GF-D8 (cell line): ENCODE measurements at regions not wholly inside any gene's neighbourhood (a gene's known extent, or its start where the extent isn't known, plus 50 kb on each side); places are given as distances from the start of the nearest gene placed in this dataset.
"Not testable (repeated sequence)": the region's sequence is repeated elsewhere in the genome, so short reads cannot be mapped to it uniquely, and the experiment has no call there.

ENCODE experiments used
- DNase-seq: peaks from one replicate; lab custom pipeline; 2025; lab: John Stamatoyannopoulos, UW

DNA sequence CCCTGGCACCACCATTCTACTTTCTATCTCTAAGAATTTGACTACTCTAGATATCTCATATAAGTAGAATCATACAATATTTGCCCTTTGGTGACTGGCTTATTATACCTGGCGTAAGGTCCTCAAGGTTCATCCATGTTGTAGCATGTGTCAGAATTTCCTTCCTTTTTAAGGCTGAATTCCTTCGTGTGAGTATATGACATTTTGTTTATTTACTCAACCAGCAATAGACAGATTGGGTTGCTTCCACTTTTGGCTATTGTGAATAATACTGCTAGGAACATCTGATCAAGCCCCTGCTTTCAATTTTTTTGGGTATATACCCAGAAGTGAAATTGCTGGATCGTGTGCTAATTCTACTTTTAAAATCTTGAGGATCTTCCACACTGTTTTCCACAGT, 232.8 kb upstream of the MCHR2 start:
- DNase-seq: no peak

DNA sequence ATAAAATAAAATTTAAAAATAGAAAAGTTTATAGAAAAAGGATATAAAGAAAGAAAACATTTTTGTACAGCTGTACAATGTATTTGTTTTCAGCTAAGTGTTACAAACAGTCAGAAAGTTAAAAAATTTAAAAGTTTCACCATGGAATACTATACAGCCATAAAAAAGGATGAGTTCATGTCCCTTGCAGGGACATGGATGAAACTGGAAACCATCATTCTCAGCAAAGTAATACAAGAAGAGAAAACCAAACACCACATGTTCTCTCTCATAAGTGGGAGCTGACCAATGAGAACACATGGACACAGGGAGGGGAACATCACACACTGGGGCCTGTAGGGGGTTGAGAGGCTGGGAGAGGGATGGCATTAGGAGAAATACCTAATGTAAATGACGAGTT, 229.9 kb upstream of the MCHR2 start:
- DNase-seq: not testable (repeated sequence)

DNA sequence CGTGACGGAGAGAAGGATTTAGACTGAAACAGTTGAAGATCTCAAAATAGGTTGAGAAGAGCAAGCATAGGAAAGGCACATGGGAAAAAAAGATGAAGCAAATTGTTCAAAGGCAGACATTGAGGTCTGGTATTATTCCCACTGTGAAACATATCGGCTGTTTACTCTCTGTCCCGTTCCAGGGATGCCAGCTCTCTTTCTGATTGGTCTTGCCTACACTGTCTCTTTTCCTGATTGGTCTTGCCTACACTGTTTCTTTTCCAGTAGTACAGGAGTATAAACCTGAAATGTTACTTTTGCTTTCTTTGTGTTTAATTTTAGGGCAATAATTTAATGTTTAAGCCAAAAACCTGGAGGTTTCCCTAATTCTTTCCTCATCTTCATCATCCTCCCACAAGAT, 226.5 kb upstream of the MCHR2 start:
- no peak for DNase-seq

DNA sequence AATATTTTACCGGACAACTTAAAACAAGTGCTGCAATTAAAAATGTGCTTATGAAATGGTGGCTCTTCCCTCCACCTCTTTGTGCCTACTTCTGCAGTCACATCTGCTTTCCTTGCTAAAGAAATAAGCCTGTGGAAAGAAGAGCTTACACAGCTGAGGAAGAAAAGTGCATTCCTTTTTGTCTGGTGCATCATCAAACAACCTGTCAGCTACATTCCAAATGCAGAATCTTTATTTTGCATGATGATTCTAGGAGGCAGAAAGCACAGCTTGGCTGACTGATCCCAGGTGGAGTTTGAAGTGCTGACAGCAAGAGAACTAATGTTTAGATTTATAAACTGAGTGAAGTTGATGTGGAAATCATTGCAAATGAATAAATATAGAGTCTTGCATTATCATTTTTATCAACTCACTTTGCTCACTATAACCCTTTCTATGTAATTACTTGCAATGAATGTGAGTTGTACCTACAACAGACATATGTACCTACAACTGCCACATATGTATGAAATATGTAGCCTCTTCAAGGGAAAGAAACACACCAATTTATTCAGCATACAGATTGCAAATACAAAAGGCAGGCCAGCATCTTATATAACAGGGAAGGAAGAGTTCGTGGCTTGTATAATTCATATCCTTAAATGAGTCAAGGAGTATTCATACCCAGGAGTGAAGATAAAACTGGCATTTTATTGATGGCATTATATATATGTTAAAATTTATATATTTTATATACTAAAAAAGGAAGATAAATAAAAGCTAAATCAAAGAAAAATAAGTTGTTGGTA, 223.4 kb upstream of the MCHR2 start:
- no peak for DNase-seq

DNA sequence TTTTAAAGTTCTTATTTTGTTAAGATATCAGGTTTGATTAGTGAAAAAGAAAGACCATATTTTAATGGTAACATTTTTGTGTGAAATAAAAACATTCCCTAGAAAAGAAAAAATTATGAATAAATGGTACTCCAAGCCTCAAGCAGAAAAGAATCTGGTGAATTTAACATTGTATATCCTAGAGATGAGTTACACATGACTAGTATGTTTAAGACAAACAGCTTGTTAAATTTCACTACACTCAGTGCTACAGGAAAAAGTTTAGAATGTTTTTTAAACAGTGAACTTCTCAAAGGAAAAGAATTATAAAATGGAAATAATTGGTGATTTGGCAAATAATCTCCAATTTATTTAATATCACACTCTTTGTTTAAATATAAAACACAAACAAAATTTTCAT, 222.7 kb upstream of the MCHR2 start:
- no peak for DNase-seq

DNA sequence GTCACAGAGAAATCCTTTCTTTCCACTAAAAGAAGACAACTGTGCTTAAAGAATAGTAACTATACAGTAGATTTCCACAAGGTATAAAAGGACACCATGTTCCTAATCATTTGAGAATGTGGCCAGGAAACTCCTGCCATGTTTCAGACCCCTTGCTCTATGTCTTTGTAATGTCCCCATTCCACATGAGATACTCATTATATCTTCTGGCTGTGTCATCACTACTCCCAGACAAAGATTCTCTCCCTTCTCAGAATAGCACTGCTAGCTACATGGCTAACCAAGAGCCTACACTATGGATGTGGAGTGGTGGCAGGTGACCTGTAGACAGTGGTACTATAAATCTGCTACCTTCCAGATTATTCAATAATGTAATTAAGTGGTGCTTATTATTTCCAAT, 218.1 kb upstream of the MCHR2 start:
- no peak for DNase-seq

DNA sequence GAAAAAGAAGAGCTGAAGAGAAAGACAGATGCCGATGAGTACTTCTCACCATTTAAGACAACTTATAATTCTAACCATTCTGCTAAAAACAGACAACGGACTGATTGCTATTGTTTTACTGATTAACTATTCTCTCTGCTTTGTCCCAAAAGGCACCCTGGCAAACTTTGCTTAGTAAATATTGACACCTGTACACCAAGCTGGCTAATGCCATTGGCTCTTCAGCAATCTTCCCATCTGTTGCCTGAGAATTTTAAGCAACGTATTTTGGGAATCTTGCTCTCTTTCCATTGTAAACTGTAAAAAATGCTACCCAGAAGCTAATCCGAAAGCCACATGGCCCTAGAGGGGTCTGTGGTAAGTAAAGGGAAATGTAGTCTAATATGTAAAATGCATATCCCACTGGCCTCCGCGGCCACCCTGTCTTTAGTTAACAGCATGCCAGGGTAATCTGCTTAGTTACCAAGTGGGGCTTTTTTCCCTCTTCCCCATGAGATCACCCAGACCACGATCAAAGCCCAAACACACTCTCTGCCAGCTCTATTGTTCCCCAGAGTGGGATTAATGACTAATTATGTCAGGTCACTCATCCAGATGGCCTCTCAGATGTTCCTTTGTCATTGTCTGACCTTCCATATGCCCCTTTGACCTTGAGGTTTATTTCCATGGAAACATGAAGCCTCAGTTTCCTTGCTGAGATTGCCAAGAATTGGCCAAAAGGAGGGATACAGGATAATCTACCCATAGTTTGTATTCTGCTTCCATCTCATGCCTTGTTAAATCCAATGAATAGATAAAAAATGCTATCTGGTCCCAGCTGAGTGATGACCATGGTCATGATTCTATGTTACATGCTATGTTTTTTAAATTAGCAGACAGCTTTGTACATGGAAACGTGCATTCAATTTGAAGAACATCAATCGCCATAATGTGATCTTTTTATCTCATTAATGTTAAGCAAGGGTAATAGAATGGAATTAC, 216.4 kb upstream of the MCHR2 start:
- DNase-seq: no peak

DNA sequence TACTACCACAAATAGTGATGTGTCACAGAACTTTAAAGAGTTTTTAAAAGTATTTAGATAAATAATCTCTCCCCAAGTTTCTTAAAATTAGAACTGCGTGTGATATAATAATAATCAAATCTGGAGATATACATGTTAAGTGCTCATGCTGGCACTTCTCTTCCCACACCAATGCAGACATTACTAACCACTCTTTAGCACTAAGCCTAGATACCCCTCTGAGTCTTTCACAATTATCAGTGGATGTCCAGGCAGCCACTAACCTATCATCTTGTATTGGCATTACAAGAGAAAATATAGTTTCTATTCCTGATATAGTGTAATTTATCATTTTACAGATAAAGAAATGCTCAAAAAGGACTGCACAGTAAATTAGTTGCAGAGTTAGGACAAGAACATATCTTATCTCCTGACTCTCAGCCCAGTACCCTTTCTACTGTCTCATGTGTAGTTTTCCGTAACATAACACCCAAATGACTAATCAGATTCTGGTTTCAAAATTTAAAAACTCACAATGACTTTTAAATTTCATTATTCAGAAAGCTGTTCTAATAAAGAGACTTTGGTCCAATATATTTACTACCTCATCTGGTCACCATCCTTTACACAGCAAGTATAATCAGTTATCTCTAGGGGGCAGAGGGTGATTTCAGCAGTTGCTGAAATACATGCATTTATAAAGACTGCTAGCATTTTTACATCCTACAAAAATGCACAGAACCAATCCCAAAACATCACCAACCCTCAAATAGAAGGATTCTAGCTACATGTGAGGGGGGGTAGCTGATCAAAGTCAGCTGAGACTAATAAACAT, 215.5 kb upstream of the MCHR2 start:
- no peak for DNase-seq

DNA sequence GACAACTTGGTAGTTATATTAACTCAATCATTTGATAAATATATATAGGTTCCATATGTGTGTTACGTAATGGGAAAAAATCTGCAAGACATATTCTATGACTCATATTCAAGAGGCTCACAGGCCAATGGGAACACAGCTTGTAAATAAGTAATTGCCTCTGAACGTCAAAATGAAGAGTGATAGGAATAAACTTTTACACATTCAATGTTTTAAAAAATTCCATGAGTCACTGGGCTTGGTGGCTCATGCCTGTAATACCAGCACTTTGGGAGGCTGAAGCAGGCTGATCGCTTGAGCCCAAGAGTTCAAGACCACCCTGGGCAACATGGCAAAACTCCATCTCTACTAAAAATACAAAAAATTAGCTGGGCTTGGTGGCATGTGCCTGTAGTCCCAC, 209.4 kb upstream of the MCHR2 start:
- DNase-seq: no peak

DNA sequence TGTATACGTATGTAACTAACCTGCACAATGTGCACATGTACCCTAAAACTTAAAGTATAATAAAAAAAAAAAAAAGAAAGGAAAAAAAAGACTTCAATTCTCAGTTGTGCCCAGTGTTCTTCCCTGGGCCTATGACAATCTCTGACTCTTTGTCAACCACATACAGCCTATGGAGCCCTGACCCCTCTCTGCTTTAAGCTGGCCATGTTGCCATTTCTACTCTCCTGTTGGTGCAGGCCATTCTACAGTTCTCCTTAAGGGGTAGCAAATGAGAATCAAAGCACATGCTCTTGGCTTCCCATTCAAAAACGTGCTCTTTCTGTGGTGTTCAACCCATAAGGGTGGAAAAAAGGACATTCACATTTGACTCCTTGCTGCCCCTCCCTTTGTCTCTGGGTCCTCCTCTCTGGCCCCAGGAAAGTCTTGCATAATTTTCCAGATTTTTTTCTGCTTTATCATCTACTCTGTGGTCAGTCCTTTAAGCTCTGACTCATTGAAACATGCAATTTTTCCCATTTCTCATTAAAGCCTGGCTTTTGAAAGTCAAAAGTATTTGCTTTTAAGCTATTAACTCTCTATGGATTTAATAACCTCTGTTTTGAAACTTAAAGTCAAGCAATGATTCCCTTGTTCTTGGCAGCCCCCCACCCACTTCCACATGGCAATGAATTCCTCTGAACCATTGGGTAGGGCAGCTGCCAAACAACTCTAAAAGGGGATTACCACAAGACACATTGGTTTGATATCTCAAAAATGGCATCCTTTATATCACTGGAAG, 208.6 kb upstream of the MCHR2 start:
- no peak for DNase-seq

DNA sequence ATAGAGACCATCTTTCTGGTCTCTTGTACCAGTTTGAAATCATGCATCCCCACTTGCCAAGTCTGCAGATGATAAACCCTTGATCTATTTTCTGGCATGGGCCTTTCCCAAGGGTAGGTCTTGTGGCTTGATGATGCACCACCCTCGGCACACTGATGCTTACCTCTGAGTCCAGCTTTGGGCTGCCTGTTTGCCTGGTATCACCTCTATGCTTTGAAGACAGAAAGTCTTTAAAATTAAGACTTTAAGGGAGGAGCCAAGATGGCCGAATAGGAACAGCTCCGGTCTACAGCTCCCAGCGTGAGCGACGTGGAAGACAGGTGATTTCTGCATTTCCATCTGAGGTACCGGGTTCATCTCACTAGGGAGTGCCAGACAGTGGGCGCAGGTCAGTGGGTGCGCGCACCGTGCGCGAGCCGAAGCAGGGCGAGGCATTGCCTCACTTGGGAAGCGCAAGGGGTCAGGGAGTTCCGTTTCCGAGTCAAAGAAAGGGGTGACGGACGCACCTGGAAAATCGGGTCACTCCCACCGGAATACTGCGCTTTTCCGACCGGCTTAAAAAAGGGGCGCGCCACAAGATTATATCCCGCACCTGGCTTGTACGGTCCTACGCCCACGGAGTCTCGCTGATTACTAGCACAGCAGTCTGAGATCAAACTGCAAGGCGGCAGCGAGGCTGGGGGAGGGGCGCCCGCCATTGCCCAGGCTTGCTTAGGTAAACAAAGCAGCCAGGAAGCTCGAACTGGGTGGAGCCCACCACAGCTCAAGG, 202.4 kb upstream of the MCHR2 start:
- DNase-seq: not testable (repeated sequence)

DNA sequence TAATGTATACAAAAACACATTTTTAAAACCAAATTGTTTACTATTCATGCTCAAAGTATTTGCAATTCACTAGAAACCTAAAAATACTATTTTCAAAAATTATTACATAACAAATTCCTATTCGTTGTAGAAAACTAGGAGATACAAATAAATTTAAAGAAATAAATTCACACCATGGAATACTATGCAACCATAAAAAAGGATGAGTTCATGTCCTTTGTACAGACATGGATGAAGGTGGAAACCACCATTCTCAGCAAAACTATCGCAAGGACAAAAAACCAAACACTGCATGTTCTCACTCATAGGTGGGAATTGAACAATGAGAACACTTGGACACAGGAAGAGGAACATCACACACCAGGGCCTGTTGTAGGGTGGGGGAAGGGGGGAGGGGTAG, 201.2 kb upstream of the MCHR2 start:
- DNase-seq: not testable (repeated sequence)

DNA sequence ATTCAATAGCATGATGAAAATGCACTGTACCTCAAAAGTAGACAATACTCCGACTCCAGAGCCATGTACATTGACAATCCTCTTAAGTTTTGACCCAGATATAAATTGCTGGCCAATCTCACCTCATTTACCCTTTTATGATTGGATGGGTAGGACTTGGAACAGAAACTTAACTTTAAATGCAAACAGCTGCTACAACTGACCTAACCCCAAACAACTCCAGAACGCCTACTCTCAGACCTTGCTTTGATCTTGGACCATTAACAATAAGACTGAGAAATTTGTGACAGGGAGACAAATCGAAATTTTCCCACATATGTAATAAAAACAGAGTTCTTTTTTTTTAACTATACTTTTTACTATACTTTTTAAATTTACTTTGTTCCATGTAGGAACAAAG, 200.5 kb upstream of the MCHR2 start:
- DNase-seq: no peak

DNA sequence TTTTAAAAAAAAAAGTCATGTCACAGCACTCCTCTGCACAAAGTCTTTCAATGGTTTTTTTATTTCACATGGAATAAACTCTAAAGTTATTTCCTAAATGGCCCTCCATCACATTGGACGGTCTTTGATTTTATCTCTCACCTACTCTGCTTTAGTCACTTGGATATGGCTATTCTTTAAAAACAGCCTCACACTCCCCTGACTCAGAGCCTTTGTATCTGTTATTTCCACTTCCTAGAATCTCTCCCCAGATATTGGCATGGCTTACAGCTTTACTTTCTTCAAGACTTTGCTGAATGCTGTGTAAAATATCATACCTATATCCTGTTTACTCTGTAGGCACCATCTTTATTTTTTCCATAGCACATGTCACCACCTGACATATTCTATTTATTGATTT, 194.7 kb upstream of the MCHR2 start:
- DNase-seq: no peak

DNA sequence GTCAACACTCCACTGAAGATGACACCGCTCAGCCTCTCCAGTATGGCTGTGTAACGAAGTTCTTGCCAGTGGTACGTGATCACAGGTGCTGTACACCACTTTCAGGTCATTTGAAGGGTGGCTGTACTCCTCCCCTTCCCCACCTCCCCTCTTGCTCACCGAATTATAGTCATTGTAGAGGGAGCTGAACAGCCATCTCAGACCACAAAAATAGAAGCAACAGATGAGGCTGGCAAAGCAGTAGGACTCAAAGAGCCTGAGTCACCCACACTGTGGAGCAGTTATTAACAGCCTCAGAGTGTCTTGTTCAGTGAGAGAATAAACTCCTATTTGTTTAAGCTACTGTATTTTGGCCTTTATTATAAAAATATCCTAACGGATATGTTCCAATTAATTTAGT, 192.5 kb upstream of the MCHR2 start:
- no peak for DNase-seq

DNA sequence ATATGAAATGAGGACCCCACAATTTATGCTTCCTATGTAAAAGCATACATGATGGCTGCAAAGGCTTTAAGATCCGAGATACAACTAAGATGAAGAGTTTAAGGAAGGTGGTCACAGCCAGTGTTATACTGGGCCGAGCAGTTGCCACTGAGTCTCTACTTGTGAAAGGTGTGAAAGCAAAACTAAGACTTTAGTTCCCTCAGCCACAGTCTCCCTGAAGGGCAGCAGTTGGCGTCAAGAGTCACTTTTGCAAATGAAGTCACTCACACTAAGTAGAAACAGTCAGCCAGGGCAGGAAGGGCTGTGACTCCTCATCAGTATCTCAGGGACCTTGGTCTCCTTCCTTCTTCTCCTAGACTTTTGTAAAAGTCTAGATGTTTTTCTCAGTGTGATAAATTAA, 191.6 kb upstream of the MCHR2 start:
- no peak for DNase-seq

DNA sequence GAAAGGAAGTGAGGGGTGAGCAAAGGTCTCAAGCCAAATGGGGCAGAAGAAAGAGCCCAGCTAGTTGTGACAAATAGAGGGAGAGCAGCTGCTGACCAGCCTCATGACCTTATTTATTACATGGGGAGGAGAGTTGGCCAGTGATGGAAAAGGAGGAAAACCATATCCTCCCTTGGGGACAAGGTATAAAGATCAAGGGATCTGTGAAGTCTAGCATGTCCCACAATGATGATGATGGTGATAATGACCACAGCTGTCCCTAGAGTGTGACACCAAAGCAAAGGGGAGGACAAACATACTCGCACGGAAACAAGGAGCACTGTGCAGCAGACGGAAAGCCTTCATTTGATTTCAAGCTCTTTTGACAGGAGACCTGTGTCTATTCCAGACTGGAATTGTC, 190.4 kb upstream of the MCHR2 start:
- no peak for DNase-seq

DNA sequence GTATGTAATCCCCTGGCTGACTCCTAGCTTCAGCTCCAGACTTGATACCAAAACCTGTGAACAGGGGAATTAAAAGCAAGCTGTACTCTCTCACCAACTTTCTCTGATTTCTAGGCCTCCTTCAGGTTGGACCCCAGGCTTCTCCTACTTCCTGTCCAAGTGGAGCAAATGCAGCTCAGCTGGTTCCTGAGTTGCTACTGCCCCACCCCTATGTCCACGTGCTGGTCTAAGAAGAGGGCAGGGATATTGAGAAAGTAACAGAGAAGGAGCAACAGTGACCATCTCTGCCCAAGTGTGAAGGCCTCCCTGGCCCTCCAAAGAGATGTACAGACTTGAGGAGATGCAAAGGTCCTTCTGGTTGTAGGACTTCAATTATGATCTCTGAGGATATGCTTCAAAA, 188.3 kb upstream of the MCHR2 start:
- no peak for DNase-seq

DNA sequence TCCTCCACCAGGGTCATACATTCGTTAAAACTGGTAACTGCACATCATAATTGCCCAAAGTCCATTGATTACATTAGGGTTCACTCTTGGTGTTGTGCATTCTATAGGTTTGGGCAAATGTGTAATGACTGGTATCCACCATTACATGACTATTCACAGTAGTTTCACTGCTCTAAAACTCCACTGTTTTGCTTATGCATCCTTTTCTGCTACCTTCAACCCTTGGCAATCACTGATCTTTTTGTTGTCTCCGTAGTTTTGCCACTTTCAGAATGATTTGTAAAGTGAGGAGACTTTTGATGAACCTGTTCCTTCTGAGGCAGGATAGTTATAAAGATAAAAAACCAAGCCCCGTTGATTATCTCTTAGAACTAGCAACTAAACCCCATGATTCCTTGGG, 187.3 kb upstream of the MCHR2 start:
- DNase-seq: no peak

DNA sequence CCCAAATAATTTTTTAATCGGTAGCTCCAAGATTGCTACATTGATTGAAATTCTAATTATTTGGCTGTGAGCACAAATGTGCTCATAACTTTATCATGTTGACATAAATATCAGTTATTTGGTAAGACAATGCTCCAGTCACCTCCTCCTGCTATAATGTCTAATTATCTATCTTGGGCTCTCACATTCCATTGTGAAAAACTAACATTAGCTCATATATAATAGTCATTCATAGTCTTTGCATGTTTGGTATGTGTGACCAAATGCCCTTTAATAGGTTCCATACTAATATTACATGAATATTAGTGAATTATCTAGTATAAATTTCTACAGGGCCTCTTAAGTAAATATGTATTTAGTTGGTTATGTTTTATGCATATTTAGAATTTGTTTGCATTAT, 185.6 kb upstream of the MCHR2 start:
- DNase-seq: no peak

DNA sequence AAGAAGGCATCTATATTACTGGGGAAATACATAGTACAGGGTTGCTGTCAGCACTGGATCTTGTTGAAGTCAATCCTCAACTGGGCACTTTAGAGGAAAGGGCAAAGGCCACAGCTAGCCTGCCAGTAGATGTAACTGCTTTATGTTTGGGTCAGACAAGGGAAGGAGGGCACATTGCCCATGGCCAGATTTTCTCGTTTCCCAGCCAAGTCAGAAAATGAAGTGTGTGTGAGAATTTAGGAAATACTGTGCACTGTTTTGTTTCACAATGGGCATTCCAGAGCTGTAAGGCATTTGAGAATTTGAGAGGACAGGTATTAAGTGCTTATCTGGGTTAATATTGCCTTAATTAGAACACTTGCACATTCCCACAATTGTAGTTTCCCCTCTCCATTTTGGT, 183.9 kb upstream of the MCHR2 start:
- no peak for DNase-seq
